ENCODE measurements at regions not wholly inside any gene's neighbourhood (a gene's known extent, or its start where the extent isn't known, plus 50 kb on each side); places are given as distances from the start of the nearest gene placed in this dataset.

DNA sequence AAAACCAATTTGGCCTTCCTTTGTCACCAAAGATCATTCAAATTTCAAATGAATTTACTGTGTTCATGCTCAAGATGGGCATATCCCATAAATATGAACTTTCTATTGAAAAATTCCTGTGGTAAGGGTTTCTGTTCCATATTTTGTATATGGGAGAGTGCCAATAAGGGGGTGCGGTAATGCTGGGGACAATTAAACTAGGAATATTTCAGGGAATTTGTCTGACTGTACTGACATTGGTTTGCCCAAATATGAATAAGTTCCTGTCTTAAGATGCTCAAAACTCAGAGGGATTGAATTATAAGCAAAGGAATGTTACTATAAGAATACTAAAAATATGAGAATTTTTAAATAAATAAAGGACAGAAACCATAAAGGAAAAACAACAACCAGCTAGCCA lies 553.0 kb upstream of the MARCKS start:
- no peak for DNase-seq (ENCODE audit: low read depth)

- no peak for DNase-seq (ENCODE audit: low read depth)
Measured at GRCh38 chr6:113306552-113307145, 550.5 kb upstream of the MARCKS start.

DNA sequence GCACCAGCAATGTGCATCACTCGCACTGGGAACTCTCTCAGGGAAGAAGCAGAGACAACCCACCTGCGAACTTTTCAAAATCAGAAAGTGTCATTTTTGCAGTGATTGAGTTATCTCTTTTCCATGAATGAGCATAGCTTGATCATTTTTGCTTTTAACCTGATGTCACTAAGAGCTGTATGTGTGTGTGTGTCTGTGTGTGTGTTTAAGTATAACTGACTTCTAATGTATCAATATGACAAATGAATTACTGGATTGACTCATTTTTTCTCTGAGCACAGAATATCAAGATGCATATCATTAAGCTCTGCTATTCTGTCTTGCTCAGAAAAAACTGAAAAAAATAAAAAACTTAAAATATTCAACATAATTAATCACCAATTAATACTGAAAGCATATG lies 548.9 kb upstream of the MARCKS start:
- no peak for DNase-seq (ENCODE audit: low read depth)

- no peak for DNase-seq (ENCODE audit: low read depth)
Measured at GRCh38 chr6:113313841-113314240, 543.3 kb upstream of the MARCKS start.

GRCh38 chr6:113315165-113315564 lies 542.0 kb upstream of the MARCKS start:
- no peak for DNase-seq (ENCODE audit: low read depth)

DNA sequence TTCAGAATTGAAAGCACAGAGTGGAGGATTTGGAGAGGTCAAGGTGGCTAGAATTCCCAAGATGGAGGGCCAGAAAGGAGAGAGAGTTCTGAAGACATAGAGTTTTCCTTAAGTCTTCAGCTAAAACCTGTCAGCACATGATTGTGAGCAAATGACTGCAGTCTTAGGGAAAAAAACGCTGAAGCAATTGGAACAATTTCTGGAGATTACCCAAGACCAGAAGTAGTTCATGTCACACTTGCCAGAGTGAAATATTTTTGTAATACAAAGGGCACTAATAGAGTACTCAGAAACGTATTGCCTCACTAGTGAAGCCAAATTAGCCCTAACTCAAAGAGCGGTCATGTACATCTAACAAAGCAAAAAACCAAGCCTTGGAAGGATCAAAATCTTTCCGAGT lies 541.3 kb upstream of the MARCKS start:
- DNase-seq (ENCODE audit: low read depth), result no peak

DNA sequence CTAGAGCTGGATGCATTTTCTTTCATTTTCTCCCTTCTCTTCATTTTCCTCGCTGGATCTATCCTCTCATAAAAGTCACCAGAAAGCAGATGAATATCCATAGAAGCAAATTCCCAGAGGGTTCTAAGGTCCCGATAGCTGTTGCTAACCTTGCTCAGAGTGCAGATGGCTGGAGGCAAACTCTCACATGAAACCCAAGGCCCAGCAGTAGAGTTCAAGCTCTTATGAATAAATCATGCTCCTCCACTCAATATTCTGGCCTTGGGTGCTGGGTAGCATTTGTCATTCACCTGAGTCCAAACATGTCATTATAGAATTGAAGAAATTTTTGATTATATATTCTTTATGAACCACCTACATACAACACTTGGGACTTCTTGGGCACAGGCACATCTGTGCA lies 539.7 kb upstream of the MARCKS start:
- DNase-seq (ENCODE audit: low read depth), result no peak

DNA sequence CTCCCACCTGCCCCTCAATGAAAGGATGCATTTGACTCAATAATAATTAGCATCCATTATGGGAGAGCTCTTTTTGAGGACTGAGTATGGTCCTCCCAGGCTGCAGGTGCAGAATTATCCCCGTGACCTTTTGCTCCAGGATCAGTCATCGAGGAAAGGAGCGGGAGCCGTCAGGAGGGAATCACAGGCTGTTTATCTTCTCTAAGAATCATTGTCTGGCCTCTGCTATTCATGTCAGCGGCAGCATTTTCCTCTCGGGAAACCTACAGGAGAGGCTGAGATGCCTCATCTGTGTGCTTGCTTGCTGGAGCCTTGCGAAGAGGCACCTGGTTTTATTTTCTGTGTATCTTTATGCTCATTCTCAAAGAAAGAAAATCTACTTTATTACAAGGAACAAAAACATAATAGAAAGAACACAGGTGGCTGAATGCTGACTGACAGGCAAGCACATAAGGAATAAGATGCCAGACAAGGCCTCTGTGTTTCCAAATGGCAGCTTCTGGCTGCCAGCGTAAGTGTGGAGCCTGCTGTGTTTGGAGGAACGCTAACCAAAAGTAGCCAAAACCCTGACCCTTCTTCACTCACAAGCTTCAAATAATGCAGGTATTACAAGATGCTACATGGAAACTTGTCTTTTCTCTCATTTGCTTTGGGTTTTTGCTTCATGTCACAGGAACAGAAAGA lies 539.1 kb upstream of the MARCKS start:
- DNase-seq (ENCODE audit: low read depth), result no peak

DNA sequence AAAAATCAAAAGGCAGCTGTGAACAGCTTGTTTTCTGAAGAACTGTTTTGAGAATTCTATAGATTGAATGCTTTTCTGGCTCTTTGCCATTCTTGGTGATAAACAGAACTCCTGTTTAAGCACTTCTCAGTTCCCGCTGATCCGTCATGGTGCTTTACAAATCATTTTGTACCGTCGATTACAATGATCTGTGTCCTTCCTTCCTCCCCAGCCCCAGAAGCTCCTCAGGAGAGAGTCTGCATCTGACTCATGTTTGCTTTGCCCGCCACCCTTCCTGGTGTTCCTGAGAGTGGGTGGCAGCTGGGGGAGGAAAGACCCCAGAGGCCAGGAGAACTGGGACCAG lies 538.6 kb upstream of the MARCKS start:
- DNase-seq (ENCODE audit: low read depth), result no peak

DNA sequence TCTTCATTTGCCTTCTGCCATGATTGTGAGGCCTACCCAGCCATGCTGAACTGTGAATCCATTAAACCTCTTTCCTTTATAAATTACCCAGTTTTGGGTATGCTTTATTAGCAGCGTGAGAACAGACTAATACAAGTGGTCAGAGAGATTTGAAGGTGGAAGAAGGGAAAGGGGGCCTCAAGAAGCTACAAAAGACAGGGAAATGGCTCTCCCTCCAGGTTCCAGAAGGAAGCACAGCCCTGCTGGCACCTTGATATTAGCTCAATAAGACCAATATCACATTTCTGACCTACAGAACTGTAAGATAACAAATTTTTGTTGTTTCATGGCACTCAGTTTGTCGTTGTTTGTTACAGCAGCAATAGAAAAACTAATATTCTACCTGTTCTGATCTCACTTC lies 536.5 kb upstream of the MARCKS start:
- no peak for DNase-seq (ENCODE audit: low read depth)

GRCh38 chr6:113326781-113327180 lies 530.4 kb upstream of the MARCKS start:
- no peak for DNase-seq (ENCODE audit: low read depth)

- DNase-seq (ENCODE audit: low read depth), result no peak
Measured at GRCh38 chr6:113328886-113329381, 528.2 kb upstream of the MARCKS start.

- no peak for DNase-seq (ENCODE audit: low read depth)
Measured at GRCh38 chr6:113329942-113330635, 527.1 kb upstream of the MARCKS start.

DNA sequence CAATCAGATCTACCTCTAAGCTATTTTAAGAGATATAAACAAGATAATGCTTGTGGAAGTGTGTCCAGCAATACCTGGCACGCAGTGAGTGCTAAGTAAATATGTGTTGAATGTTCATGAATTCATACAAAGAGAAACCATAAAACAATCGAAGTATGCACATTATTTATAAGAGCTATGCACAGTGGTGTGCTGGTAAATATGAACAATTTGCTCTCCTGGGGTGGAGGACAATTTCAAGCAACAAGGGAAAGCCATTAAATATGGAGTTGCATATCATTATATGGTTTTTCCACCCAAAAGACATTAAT lies 526.6 kb upstream of the MARCKS start:
- DNase-seq (ENCODE audit: low read depth), result no peak

GRCh38 chr6:113331021-113331420 lies 526.1 kb upstream of the MARCKS start:
- DNase-seq (ENCODE audit: low read depth), result no peak

- DNase-seq (ENCODE audit: low read depth), result no peak
Measured at GRCh38 chr6:113338644-113339043, 518.5 kb upstream of the MARCKS start.

DNA sequence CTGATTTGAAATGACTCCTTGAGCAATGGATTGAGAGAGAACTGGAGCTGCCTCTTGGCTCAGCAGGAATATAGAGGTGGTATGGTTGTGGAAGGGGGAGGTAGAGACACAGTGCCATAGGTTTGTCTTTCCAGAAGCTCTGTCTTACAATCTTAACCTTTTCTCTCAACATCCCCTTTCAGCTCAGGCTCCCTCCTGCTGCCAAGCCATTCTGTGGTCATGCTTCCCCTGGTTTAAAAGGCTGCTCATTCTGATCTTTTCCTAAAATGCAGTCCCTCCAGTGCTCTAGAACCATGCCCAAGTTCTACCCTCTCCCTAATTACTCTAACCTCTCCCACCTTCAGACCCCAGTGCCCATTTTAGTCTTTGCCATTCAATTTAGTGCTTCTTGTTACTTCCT lies 517.9 kb upstream of the MARCKS start:
- no peak for DNase-seq (ENCODE audit: low read depth)

DNA sequence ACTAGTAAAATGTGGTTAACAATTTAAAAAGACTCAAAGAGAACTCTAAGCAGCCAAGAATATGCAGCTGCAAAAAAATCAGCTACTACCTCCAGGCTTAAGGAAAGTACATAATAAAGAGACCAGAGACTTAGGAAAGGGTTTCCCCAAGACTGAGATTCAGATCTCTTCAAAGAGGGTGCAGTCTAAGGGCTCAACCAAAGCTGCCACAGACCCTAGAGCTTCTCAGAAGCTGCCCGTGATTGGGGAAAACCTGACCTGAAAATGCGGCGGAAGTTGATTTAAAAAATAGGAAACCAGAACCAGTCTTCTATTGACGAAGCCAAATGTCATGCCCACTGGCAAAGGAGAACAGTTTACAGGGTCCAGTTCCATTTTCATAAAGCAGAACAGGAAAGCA lies 516.8 kb upstream of the MARCKS start:
- no peak for DNase-seq (ENCODE audit: low read depth)

GRCh38 chr6:113343940-113344339 lies 513.2 kb upstream of the MARCKS start:
- no peak for DNase-seq (ENCODE audit: low read depth)

DNA sequence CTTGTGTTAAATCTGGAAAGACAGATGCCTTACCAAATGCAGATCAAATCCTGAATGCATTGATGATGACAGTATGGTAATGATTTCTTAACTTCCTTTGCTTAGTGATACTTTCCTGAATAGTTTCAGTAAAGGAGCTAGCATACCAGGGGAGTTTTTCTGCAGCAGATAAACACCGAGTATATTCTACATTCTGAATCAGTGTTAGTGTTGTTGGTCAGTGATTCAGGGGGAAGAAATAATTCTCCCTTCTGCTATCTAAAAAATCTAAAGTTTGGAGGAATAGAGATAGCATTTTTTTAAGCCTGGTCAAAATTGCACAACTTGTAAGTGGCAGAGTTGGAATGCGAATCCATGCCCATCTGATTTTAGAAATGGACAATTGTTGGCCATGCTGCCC lies 512.2 kb upstream of the MARCKS start:
- DNase-seq (ENCODE audit: low read depth), result no peak

- no peak for DNase-seq (ENCODE audit: low read depth)
Measured at GRCh38 chr6:113347436-113347835, 509.7 kb upstream of the MARCKS start.

- no peak for DNase-seq (ENCODE audit: low read depth)
Measured at GRCh38 chr6:113350461-113350860, 506.7 kb upstream of the MARCKS start.

GRCh38 chr6:113351173-113351834 lies 505.8 kb upstream of the MARCKS start:
- DNase-seq (ENCODE audit: low read depth), result no peak

All from HS-5 (cell line).